Muscle of leg (tissue), 3 donors: ENCODE measurements at regions not wholly inside any gene's neighbourhood (a gene's known extent, or its start where the extent isn't known, plus 50 kb on each side); places are given as distances from the start of the nearest gene placed in this dataset.

ENCODE experiments used
- DNase-seq: peaks from one replicate; pipeline ENCODE4 v3.0.0; 2013
- H3K27ac ChIP-seq: one replicate; pipeline ENCODE4 v1.5.1; 2013; ENCODE audit warnings: mild to moderate bottlenecking, low read length, control low read depth
- H3K27me3 ChIP-seq: one replicate; pipeline ENCODE4 v1.6.1; 2013; ENCODE audit warnings: low read length; ENCODE audit not compliant: control insufficient read depth, insufficient read depth
- H3K36me3 ChIP-seq: one replicate; pipeline ENCODE4 v1.6.1; 2013; ENCODE audit warnings: low read length; ENCODE audit not compliant: control insufficient read depth, insufficient read depth
- H3K4me1 ChIP-seq: one replicate; pipeline ENCODE4 v1.6.1; 2013; ENCODE audit warnings: low read length; ENCODE audit not compliant: control insufficient read depth, insufficient read depth
- H3K4me3 ChIP-seq: one replicate; pipeline ENCODE4 v1.5.1; 2013; ENCODE audit warnings: low read length, control low read depth
- H3K9me3 ChIP-seq: replicated peaks from 2 replicates; pipeline ENCODE4 v1.6.1; 2013; ENCODE audit warnings: low read depth, low read length; ENCODE audit not compliant: control insufficient read depth
- WGBS: methylation state at CpG from one replicate; pipeline ENCODE4 v1.1.5; 2013; ENCODE audit warnings: missing lambda C conversion rate; ENCODE audit not compliant: insufficient coverage; 5-methylcytosine and 5-hydroxymethylcytosine counted together

GRCh38 chr10:106310596-106310995 lies 853.9 kb downstream of the SORCS1 start:
- DNase-seq: no peak
- Histone ChIP-seq H3K36me3 (no peaks in the 10 kb centered on the region), H3K27ac (no peak overlapping the region), H3K9me3 (no peaks in the 10 kb centered on the region), H3K4me3 (no peak overlapping the region), H3K27me3 (no peaks in the 10 kb centered on the region), H3K4me1 (no peaks in the 10 kb centered on the region)
- no CpG with 5 or more reads among the region's 2 CpGs for WGBS

DNA sequence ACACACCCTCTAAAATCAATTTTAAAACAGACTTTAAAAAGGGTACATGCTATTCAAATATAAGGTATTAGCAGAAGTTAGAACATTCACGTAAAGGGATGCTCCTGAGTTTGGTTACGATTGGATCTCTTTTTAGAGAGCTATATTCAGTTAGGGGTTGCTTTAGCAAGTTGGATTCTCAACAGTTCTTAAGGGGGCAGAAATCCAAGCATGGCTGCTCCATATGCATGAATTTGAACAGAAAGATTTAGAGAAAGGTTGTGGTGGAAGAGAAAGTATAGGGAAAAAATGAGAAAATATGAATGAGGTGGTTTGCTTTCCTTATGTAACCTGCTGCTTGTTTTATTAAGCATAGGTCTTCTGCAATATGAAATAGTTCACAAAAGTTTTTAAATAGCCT lies 855.1 kb downstream of the SORCS1 start:
- Histone ChIP-seq H3K27me3 (no peaks in the 10 kb centered on the region), H3K4me1 (no peaks in the 10 kb centered on the region), H3K9me3 (no peaks in the 10 kb centered on the region), H3K27ac (no peak overlapping the region), H3K36me3 (no peaks in the 10 kb centered on the region), H3K4me3 (no peak overlapping the region)
- DNase-seq: no peak
- WGBS: no CpG with 5 or more reads among the region's 2 CpGs

DNA sequence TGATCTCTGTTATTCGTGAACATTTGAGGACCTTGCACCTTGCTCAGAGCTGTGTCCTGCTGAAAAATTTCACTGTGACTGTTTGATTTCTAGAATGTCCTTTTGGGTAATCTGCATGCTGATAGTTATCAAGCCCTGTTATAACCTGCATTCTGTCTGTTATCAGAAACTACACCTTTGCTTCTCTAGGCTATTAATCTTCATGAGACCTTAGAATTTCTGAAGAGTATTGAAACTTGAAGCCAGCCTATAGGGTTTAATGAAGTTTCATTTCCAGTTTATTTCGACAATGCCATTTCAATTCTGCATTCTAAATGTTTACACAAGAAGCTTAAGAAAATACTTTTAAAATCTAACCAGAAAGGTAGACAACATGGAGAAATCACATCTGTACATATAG lies 856.2 kb downstream of the SORCS1 start:
- no CpG with 5 or more reads among the region's 2 CpGs for WGBS
- no peak overlapping the region for H3K27ac ChIP-seq
- H3K4me3 ChIP-seq: no peak overlapping the region
- no peaks in the 10 kb centered on the region for H3K36me3 ChIP-seq
- H3K9me3 ChIP-seq: no peaks in the 10 kb centered on the region
- H3K27me3 ChIP-seq: no peaks in the 10 kb centered on the region
- DNase-seq: no peak
- H3K4me1 ChIP-seq: no peaks in the 10 kb centered on the region

GRCh38 chr10:106304056-106304455 lies 860.5 kb downstream of the SORCS1 start:
- Histone ChIP-seq H3K4me1 (no peaks in the 10 kb centered on the region), H3K27ac (no peak overlapping the region), H3K4me3 (no peak overlapping the region), H3K9me3 (no peaks in the 10 kb centered on the region), H3K36me3 (no peaks in the 10 kb centered on the region), H3K27me3 (no peaks in the 10 kb centered on the region)
- peak; percentile 51 for DNase-seq
- WGBS: no CpG with 5 or more reads among the region's 1 CpG

DNA sequence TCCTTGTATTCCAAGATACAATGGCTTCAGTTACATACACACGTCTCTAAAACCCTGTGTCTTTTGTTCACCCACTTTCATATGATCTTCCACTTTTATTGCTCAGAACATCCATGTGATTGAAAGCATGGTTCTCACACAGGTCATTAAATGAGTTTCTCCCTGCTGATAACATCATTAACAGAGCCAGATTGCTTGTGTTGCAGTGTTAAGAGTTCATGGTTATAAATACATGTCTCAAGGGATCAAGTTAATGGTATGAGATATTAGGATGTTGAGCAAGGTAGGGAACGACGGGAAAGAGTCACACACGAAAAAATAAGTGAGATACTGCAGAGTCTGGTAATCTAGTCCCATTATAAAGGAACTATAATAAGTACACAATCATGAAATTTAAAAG lies 861.5 kb downstream of the SORCS1 start:
- no peaks in the 10 kb centered on the region for H3K4me1 ChIP-seq
- no CpG with 5 or more reads among the region's 4 CpGs for WGBS
- no peak overlapping the region for H3K27ac ChIP-seq
- DNase-seq: no peak
- no peaks in the 10 kb centered on the region for H3K36me3 ChIP-seq
- no peaks in the 10 kb centered on the region for H3K9me3 ChIP-seq
- H3K27me3 ChIP-seq: no peaks in the 10 kb centered on the region
- no peak overlapping the region for H3K4me3 ChIP-seq

GRCh38 chr10:106301146-106301545 lies 863.4 kb downstream of the SORCS1 start:
- no CpG with 5 or more reads among the region's 1 CpG for WGBS

DNA sequence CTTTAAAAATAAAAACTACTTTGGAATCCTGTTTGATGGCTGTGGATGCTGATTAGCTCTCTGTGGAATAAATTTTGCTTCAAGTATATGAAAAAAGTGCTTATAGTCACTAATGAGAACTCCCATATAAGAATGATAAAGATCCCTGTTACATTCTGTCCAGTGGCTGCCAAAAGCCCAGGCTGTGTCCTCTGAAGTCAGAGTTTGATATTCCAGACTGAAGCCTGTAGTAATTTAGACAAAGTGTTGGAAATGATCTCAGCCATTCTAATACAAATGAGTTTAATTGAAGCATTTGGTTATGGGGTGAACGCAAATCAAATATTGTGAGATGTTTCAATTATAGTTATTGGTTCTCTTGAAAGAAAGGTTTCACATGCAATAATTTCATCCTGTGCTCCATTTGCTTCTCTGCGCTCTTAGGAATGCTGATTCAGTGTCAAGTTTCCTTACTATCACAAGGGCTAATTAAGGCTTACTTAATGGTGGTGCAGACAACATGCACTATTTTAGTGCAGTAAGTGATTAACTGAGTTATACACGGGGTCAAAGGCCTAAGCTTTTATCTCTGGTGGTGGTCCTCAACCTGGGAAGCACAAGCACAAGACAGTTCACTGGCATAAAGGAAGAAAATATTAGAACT lies 867.6 kb downstream of the SORCS1 start:
- WGBS: no CpG with 5 or more reads among the region's 3 CpGs
- H3K9me3 ChIP-seq: no peaks in the 10 kb centered on the region
- no peaks in the 10 kb centered on the region for H3K4me1 ChIP-seq
- no peak overlapping the region for H3K4me3 ChIP-seq
- no peak overlapping the region for H3K27ac ChIP-seq
- H3K27me3 ChIP-seq: no peaks in the 10 kb centered on the region
- no peak for DNase-seq
- no peaks in the 10 kb centered on the region for H3K36me3 ChIP-seq

More at GRCh38 chr10:106301146-106301545, 863.4 kb downstream of the SORCS1 start:
- H3K36me3 ChIP-seq: no peaks in the 10 kb centered on the region
- no peak for DNase-seq
- no peaks in the 10 kb centered on the region for H3K4me1 ChIP-seq
- H3K9me3 ChIP-seq: no peaks in the 10 kb centered on the region
- H3K4me3 ChIP-seq: no peak overlapping the region
- no peak overlapping the region for H3K27ac ChIP-seq
- no peaks in the 10 kb centered on the region for H3K27me3 ChIP-seq

- Histone ChIP-seq H3K4me1 (no peaks in the 10 kb centered on the region), H3K9me3 (no peaks in the 10 kb centered on the region), H3K4me3 (no peak overlapping the region), H3K27me3 (no peaks in the 10 kb centered on the region), H3K27ac (no peak overlapping the region), H3K36me3 (no peaks in the 10 kb centered on the region)
- no peak for DNase-seq
- 71% methylated on average over 4 of the region's 4 CpGs for WGBS
These were observed 879.5 kb downstream of the SORCS1 start for GRCh38 chr10:106284802-106285587.

DNA sequence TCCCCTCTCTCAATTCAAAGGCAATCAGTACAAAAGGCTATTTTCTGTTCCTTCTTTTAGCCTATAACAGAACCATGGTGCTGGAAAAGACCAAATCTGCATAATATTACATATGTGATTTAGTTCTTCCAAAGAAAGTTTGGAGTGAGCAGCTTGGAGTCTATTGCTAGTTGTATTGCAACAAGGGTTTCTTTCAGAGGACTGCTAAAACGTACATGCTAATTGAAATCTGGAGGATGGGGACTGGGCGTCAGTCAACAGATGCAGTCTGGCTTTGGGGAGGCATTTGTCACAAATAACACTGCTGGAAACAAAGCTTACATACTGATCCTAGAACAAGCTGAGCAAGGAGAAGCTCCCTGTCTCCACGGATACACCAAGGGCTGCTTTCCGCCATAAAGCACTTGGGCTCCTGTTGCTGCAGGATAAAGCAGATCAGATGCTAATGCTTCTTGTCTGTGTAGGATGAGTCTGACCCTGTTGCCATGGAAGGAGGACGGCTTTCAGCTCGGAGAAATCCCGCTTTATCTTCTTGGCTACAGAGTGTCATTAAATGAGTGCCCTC lies 883.5 kb downstream of the SORCS1 start:
- no peaks in the 10 kb centered on the region for H3K27me3 ChIP-seq
- no peak for DNase-seq
- 62% methylated on average over 6 of the region's 7 CpGs for WGBS
- H3K27ac ChIP-seq: no peak overlapping the region
- no peaks in the 10 kb centered on the region for H3K36me3 ChIP-seq
- no peaks in the 10 kb centered on the region for H3K9me3 ChIP-seq
- H3K4me3 ChIP-seq: no peak overlapping the region
- no peaks in the 10 kb centered on the region for H3K4me1 ChIP-seq

- Histone ChIP-seq H3K9me3 (no peaks in the 10 kb centered on the region), H3K4me3 (no peak overlapping the region), H3K4me1 (no peaks in the 10 kb centered on the region), H3K27ac (no peak overlapping the region), H3K36me3 (no peaks in the 10 kb centered on the region), H3K27me3 (no peaks in the 10 kb centered on the region)
- 13% methylated on average over 1 of the region's 1 CpG for WGBS
- DNase-seq: peak; percentile 10
These were observed 886.1 kb downstream of the SORCS1 start for GRCh38 chr10:106278383-106278782.
